ENCODE measurements at regions not wholly inside any gene's neighbourhood (a gene's known extent, or its start where the extent isn't known, plus 50 kb on each side); places are given as distances from the start of the nearest gene placed in this dataset.

DNA sequence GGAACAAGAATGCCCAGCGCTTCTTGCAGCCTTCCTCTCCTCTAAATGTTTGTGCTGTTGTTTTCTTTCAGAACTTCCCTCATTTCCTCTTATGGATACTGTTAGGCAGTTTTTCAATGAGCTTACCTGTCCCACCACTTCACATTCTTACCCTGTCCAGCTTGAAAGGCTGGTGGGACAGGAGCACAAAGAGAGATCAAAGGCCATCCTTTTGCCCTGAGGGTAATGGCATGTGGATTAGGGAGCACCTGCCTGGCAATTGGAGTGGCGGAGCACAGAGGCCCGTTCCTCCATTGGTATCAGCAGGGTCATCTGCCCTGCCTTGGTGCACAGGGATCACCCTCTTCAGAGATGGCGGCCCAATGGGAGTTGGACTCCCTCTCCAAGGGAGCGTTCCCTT, 170.1 kb upstream of the UBE3A start (continued):
- TF ChIP-seq, protein P1, sequence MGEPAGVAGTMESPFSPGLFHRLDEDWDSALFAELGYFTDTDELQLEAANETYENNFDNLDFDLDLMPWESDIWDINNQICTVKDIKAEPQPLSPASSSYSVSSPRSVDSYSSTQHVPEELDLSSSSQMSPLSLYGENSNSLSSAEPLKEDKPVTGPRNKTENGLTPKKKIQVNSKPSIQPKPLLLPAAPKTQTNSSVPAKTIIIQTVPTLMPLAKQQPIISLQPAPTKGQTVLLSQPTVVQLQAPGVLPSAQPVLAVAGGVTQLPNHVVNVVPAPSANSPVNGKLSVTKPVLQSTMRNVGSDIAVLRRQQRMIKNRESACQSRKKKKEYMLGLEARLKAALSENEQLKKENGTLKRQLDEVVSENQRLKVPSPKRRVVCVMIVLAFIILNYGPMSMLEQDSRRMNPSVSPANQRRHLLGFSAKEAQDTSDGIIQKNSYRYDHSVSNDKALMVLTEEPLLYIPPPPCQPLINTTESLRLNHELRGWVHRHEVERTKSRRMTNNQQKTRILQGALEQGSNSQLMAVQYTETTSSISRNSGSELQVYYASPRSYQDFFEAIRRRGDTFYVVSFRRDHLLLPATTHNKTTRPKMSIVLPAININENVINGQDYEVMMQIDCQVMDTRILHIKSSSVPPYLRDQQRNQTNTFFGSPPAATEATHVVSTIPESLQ (CRISPR knock-in tag; IDR thresholded peaks at IDR 0.05): no peak
- TF ChIP-seq, protein P2, sequence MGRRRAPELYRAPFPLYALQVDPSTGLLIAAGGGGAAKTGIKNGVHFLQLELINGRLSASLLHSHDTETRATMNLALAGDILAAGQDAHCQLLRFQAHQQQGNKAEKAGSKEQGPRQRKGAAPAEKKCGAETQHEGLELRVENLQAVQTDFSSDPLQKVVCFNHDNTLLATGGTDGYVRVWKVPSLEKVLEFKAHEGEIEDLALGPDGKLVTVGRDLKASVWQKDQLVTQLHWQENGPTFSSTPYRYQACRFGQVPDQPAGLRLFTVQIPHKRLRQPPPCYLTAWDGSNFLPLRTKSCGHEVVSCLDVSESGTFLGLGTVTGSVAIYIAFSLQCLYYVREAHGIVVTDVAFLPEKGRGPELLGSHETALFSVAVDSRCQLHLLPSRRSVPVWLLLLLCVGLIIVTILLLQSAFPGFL (CRISPR knock-in tag; IDR thresholded peaks at IDR 0.05; ENCODE audit: borderline replicate concordance): no peak
- no peak for TF ChIP-seq ZNF219 (CRISPR knock-in tag; IDR thresholded peaks at IDR 0.05; ENCODE audit: borderline replicate concordance)
- TF ChIP-seq, protein P3, sequence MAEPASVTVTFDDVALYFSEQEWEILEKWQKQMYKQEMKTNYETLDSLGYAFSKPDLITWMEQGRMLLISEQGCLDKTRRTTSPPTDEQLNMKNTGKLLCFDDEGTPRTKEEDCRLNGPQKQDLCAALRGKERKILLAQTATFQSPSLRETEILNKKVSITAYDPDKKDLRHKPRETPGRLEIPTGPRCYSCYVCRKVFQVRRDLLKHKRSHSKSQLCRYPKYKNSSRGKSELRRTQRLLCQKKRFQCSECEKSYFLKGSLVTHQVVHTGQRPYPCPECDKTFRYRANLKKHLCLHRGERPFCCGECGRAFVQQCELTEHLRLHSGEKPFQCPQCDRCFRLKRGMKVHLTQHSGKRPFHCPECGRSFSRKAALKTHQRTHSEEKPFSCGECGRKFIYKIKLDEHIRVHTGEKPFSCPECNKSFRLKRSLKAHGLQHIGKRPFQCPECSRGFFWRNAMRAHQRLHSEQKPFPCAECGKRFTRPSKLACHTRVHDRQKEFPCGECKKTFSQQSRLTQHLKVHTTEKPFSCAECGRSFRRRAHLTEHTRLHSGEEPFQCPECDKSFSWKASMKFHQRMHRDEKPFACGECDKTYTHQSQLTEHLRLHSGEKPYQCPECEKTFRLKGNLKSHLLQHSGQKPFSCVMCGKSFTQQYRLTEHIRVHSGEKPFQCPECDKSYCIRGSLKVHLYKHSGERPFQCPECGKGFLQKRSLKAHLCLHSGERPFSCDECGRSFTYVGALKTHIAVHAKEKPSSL (CRISPR knock-in tag; conservative IDR thresholded peaks at IDR 0.05): no peak
- no peak for TF ChIP-seq NR3C1 (CRISPR knock-in tag; conservative IDR thresholded peaks at IDR 0.05; ENCODE audit: low read depth)
- TF ChIP-seq TEAD1 (CRISPR knock-in tag; IDR thresholded peaks at IDR 0.05): no peak
- no peak for TF ChIP-seq FOXK1 (CRISPR knock-in tag; IDR thresholded peaks at IDR 0.05)
- no peak for TF ChIP-seq RORB (CRISPR knock-in tag; IDR thresholded peaks at IDR 0.05)
- no peak for TF ChIP-seq CBFB (CRISPR knock-in tag; IDR thresholded peaks at IDR 0.05; ENCODE audit: low read depth)
- TF ChIP-seq ZNF138 (CRISPR knock-in tag; conservative IDR thresholded peaks at IDR 0.05): no peak
- no peak for TF ChIP-seq ETV6 (CRISPR knock-in tag; IDR thresholded peaks at IDR 0.05)
- no peak for TF ChIP-seq SMAD3 (CRISPR knock-in tag; IDR thresholded peaks at IDR 0.05; ENCODE audit: borderline replicate concordance)
- TF ChIP-seq MXD4 (CRISPR knock-in tag; IDR thresholded peaks at IDR 0.05; ENCODE audit: borderline replicate concordance): no peak

DNA sequence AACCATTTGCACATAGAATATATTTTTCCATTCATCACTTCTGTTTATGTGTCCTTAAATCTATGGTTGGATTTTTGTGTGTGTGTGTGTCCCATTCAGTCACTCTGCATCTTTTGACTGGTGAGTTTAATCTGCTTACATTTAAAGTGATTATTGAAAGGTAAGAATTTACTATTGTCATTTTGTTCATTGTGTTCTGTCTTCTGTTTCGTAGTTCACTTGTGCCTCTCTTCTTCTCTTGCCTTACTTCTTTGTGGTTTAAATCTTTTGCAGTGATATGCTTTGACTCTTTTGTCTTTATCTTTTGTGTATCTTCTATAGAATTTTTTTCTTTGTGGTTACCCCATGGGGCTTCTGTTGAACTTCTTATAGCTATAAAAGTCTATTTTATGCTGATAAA, 166.3 kb upstream of the UBE3A start:
- Mint-ChIP-seq H3K27ac (no peak overlapping the region), H3K4me1 (0 out of 2 replicates have a peak, but pooled peaks cover 2% of the 10 kb centered on the region), H3K4me3 (no peak overlapping the region), H3K9me3 (peaks cover 4% of the 10 kb centered on the region; the same call in 1 of the 2 replicates), H3K36me3 (no peaks in the 10 kb centered on the region), H3K27me3 (ENCODE audit: low read depth) (no peaks in the 10 kb centered on the region)
- CTCF ChIA-PET: no interaction called here
- POLR2A ChIA-PET: no interaction called here
- DNase-seq (ENCODE audit: low spot score): no peak
- TF ChIP-seq, protein P4, sequence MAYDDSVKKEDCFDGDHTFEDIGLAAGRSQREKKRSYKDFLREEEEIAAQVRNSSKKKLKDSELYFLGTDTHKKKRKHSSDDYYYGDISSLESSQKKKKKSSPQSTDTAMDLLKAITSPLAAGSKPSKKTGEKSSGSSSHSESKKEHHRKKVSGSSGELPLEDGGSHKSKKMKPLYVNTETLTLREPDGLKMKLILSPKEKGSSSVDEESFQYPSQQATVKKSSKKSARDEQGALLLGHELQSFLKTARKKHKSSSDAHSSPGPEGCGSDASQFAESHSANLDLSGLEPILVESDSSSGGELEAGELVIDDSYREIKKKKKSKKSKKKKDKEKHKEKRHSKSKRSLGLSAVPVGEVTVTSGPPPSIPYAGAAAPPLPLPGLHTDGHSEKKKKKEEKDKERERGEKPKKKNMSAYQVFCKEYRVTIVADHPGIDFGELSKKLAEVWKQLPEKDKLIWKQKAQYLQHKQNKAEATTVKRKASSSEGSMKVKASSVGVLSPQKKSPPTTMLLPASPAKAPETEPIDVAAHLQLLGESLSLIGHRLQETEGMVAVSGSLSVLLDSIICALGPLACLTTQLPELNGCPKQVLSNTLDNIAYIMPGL (CRISPR knock-in tag; IDR thresholded peaks at IDR 0.05): no peak
- TF ChIP-seq FOXJ3 (CRISPR knock-in tag; IDR thresholded peaks at IDR 0.05; ENCODE audit: borderline replicate concordance) (no peak), GTF2I (CRISPR knock-in tag; conservative IDR thresholded peaks at IDR 0.05) (no peak), RORB (CRISPR knock-in tag; IDR thresholded peaks at IDR 0.05) (no peak), NFATC4 (CRISPR knock-in tag; IDR thresholded peaks at IDR 0.05) (no peak), MYBL2 (CRISPR knock-in tag; IDR thresholded peaks at IDR 0.05) (no peak)
- TF ChIP-seq, protein P5, sequence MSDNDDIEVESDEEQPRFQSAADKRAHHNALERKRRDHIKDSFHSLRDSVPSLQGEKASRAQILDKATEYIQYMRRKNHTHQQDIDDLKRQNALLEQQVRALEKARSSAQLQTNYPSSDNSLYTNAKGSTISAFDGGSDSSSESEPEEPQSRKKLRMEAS (CRISPR knock-in tag; IDR thresholded peaks at IDR 0.05): no peak
- ATAC-seq: no peak
